AG04450 (cell line): ENCODE measurements at regions not wholly inside any gene's neighbourhood (a gene's known extent, or its start where the extent isn't known, plus 50 kb on each side); places are given as distances from the start of the nearest gene placed in this dataset.

Source experiments
- CTCF ChIA-PET: fragments of 300-600, 350-600 bp; formaldehyde crosslinking; extraction: SDS; loops from one replicate; lab custom pipeline; 2022; ENCODE audit warnings: antibody characterized with exemption, inconsistent platforms; lab: Charles Lee
- POLR2A ChIA-PET: fragments of 350-600 bp; formaldehyde crosslinking; extraction: SDS; loops from one replicate; lab custom pipeline; 2021; ENCODE audit warnings: antibody characterized with exemption, inconsistent platforms; lab: Yijun Ruan, JAX
- DNase-seq: peaks from one replicate; pipeline ENCODE4 v3.0.0-alpha.2; 2011; ENCODE audit warnings: low read depth, low spot score
- H3K27ac ChIP-seq: one replicate; pipeline ENCODE4 v1.5.1; 2012; ENCODE audit warnings: low read depth, low read length, control low read depth
- H3K27me3 ChIP-seq: one replicate; pipeline ENCODE4 v1.6.0; 2012; ENCODE audit warnings: low read length; ENCODE audit not compliant: control insufficient read depth, insufficient read depth
- H3K4me3 ChIP-seq: 2 replicates; pipeline ENCODE4 v1.5.1; 2011; ENCODE audit warnings: mild to moderate bottlenecking, low read depth, low read length, control low read depth
- H3K9me3 ChIP-seq: 2 replicates; pipeline ENCODE4 v1.5.1; 2012; ENCODE audit warnings: low read length; ENCODE audit not compliant: control insufficient read depth, insufficient read depth
- TF ChIP-seq, protein P1 (sequence below): IDR thresholded peaks from 2 replicates; pipeline ENCODE4 v1.5.1; 2011; ENCODE audit warnings: low read depth, low read length, control low read depth, inconsistent platforms

DNA sequence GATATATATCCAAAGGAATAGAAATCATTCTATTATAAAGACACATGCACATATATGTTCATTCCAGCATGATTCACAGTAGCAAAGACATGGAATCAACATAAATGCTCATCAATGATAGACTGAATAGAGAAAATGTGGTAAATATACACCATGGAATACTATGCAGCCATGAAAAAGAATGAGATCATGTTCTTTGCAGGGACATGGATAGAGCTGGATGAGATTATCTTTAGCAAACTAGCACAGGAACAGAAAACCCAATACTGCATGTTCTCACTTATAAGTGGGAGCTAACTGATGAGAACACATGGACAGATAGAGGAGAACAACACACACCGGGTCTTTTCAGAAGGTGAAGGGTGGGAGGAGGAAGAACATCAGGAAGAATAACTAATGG, 1318.6 kb downstream of the PCDH19 start:
- DNase-seq = no peak
- CTCF ChIA-PET = no interaction called here
- POLR2A ChIA-PET = no interaction called here
- TF ChIP-seq, protein P1, sequence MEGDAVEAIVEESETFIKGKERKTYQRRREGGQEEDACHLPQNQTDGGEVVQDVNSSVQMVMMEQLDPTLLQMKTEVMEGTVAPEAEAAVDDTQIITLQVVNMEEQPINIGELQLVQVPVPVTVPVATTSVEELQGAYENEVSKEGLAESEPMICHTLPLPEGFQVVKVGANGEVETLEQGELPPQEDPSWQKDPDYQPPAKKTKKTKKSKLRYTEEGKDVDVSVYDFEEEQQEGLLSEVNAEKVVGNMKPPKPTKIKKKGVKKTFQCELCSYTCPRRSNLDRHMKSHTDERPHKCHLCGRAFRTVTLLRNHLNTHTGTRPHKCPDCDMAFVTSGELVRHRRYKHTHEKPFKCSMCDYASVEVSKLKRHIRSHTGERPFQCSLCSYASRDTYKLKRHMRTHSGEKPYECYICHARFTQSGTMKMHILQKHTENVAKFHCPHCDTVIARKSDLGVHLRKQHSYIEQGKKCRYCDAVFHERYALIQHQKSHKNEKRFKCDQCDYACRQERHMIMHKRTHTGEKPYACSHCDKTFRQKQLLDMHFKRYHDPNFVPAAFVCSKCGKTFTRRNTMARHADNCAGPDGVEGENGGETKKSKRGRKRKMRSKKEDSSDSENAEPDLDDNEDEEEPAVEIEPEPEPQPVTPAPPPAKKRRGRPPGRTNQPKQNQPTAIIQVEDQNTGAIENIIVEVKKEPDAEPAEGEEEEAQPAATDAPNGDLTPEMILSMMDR = no peak
- H3K4me3 ChIP-seq = no peak overlapping the region
- no peak overlapping the region for H3K27ac ChIP-seq
- H3K27me3 ChIP-seq = no peaks in the 10 kb centered on the region
- no peaks in the 10 kb centered on the region; the same call in 1 of the 2 replicates for H3K9me3 ChIP-seq

DNA sequence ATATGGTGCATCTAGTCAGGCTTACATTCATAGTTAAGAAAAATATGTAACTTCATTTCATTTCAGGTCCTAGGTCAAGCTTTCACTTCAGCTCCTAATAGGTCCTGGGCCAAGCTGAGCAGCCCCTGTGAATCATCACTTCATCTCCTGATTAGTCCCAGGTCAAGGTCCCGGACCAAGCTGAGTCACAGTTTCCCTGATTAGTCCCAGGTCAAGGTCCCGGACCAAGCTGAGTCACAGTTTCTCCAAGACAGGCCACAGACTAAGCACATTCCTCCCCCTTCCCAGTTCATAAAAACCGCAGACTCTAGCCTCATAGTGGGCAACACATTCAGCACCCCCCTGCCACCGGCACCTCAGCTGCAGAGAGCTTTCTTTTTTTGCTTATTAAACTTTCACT, 1331.8 kb downstream of the PCDH19 start:
- H3K4me3 ChIP-seq = no peak overlapping the region
- ChIA-PET POLR2A (no interaction called here), CTCF (no interaction called here)
- no peaks in the 10 kb centered on the region for H3K27me3 ChIP-seq
- H3K9me3 ChIP-seq = no peaks in the 10 kb centered on the region
- TF ChIP-seq, protein P1 = no peak
- DNase-seq = no peak
- no peak overlapping the region for H3K27ac ChIP-seq

DNA sequence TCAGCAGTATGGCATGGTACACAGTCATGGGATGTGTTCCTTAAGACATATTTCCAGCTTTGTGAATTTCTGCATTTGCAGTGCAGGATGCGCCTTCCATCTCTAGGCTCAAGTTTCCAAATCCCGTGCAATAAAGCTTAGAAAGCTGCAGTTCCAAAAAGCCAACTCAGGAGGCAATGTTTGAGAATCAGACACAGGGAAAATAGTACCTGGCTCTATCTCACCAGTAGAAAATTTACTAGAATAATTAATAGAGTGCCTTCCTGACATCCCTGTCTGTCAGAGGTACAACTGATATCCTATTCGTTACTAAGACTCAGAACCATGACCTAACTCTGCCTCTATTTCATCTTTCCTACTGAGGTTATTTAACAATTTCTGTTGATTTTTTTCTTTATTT, 1333.0 kb downstream of the PCDH19 start:
- no peak overlapping the region for H3K4me3 ChIP-seq
- ChIA-PET CTCF (no interaction called here), POLR2A (no interaction called here)
- no peaks in the 10 kb centered on the region for H3K27me3 ChIP-seq
- no peaks in the 10 kb centered on the region for H3K9me3 ChIP-seq
- DNase-seq = no peak
- TF ChIP-seq, protein P1 = no peak
- H3K27ac ChIP-seq = no peak overlapping the region

DNA sequence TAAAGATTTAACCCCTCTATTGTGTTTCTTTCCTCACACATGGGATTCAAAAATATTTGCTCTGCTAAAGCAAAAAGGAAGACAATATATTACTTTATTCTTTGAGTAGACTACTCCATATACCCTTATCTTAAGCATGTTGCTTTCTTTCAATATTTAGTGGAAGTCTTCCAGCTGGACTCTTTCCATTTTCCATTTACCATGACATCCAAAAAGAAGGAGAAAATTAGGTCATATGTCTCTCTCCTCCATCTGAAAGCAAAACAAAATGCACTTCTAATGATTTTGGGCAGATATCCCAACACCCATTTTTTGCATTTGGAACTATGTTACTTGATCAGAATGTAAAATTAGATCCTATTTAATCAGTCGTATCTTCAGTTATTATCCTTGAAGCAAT, 1336.5 kb downstream of the PCDH19 start:
- CTCF ChIA-PET = no interaction called here
- Histone ChIP-seq H3K9me3 (no peaks in the 10 kb centered on the region), H3K27ac (no peak overlapping the region), H3K27me3 (no peaks in the 10 kb centered on the region), H3K4me3 (no peak overlapping the region)
- TF ChIP-seq, protein P1 = no peak
- POLR2A ChIA-PET = no interaction called here
- no peak for DNase-seq

DNA sequence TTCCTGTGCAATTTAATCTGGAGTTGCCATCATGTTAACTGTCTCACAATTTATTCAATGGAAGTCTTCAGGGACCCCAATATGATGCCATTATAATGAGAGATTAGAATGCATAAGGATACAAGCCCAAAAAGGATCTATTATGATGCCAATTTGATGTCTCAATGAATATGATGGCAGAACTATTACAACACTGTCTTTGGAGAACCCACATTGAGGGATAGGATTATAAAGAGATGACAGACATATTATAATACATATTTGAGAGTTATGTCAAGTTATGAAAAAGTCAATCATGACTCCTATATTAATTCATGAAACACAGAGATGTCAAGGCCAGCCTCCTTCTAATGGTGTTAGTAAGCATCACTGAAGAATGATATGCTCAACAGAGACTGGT, 1358.4 kb downstream of the PCDH19 start:
- ChIA-PET POLR2A (no interaction called here), CTCF (no interaction called here)
- H3K9me3 ChIP-seq = no peaks in the 10 kb centered on the region

More for the DNA sequence above, 1358.4 kb downstream of the PCDH19 start:
- DNase-seq = no peak
- Histone ChIP-seq H3K4me3 (no peak overlapping the region), H3K27ac (no peak overlapping the region), H3K27me3 (no peaks in the 10 kb centered on the region)
- TF ChIP-seq, protein P1 = no peak
